Neural cell (in vitro differentiated cells): ENCODE measurements at regions not wholly inside any gene's neighbourhood (a gene's known extent, or its start where the extent isn't known, plus 50 kb on each side); places are given as distances from the start of the nearest gene placed in this dataset.

Experiments
- H2AFZ ChIP-seq: fragments of 200-600, 300-800 bp; sonication (generic), shearing (Covaris generic); 2 replicates; pipeline ENCODE4 v1.6.0; 2014; ENCODE audit warnings: low read depth, mild to moderate bottlenecking, antibody characterized with exemption, low read length, moderate library complexity
- H3F3A ChIP-seq: fragments of 200-600 bp; shearing (Covaris generic); 2 replicates; pipeline ENCODE4 v1.6.1; 2016; ENCODE audit warnings: mild to moderate bottlenecking, moderate library complexity, mixed read lengths, antibody characterized with exemption, low read length; ENCODE audit not compliant: insufficient read depth, poor library complexity, severe bottlenecking
- H3K27ac ChIP-seq: fragments of 200-600, 300-800 bp; sonication (generic), shearing (Covaris generic); 2 replicates; pipeline ENCODE4 v1.5.1; 2014; ENCODE audit warnings: mild to moderate bottlenecking, low read length, moderate library complexity
- H3K27me3 ChIP-seq: fragments of 300-800, 200-600 bp; sonication (generic), shearing (Covaris generic); 2 replicates; pipeline ENCODE4 v1.6.0; 2014; ENCODE audit warnings: mild to moderate bottlenecking, low read depth, low read length, moderate library complexity; ENCODE audit not compliant: insufficient read depth
- H3K36me3 ChIP-seq: fragments of 300-800, 200-600 bp; sonication (generic), shearing (Covaris generic); 2 replicates; pipeline ENCODE4 v1.5.1; 2014; ENCODE audit warnings: mild to moderate bottlenecking, antibody characterized with exemption, low read length, moderate library complexity; ENCODE audit not compliant: insufficient read depth
- H3K4me2 ChIP-seq: fragments of 300-800, 200-600 bp; sonication (generic), shearing (Covaris generic); 2 replicates; pipeline ENCODE4 v1.6.0; 2014; ENCODE audit warnings: mild to moderate bottlenecking, low read length
- H3K4me3 ChIP-seq: fragments of 300-800, 200-600 bp; sonication (generic), shearing (Covaris generic); 2 replicates; pipeline ENCODE4 v1.5.1; 2014; ENCODE audit warnings: mild to moderate bottlenecking, low read length, moderate library complexity
- H3K79me2 ChIP-seq: fragments of 200-600 bp; shearing (Covaris generic); replicated peaks from 2 replicates; pipeline ENCODE4 v1.6.0; 2014; ENCODE audit warnings: mild to moderate bottlenecking, low read length, moderate library complexity; ENCODE audit not compliant: insufficient read depth
- H3K9ac ChIP-seq: fragments of 300-800, 200-600 bp; sonication (generic), shearing (Covaris generic); 2 replicates; pipeline ENCODE4 v1.6.1; 2016; ENCODE audit warnings: mild to moderate bottlenecking, low read length, mixed read lengths
- H3K9me2 ChIP-seq: fragments of 200-600 bp; shearing (Covaris generic); 2 replicates; pipeline ENCODE4 v1.6.1; 2016; ENCODE audit warnings: mild to moderate bottlenecking, low read length, mixed read lengths; ENCODE audit not compliant: insufficient read depth
- H3K9me3 ChIP-seq: fragments of 200-600, 300-800 bp; sonication (generic), shearing (Covaris generic); 2 replicates; pipeline ENCODE4 v1.6.1; 2016; ENCODE audit warnings: mild to moderate bottlenecking, mixed run types, low read length, moderate library complexity, mixed read lengths
- H4K20me1 ChIP-seq: fragments of 200-600 bp; shearing (Covaris generic); 2 replicates; pipeline ENCODE4 v1.6.1; 2016; ENCODE audit warnings: mild to moderate bottlenecking, mixed run types; ENCODE audit not compliant: insufficient read depth
- CTCF ChIP-seq: fragments of 450-650 bp; IDR thresholded peaks from 2 replicates; pipeline ENCODE4 v1.5.1; 2014; ENCODE audit warnings: antibody characterized with exemption, mild to moderate bottlenecking, moderate library complexity; ENCODE audit not compliant: poor library complexity, severe bottlenecking
- EP300 ChIP-seq: fragments of 450-650 bp; conservative IDR thresholded peaks from 2 replicates; pipeline ENCODE4 v1.6.1; 2014; ENCODE audit warnings: antibody characterized with exemption, mild to moderate bottlenecking, moderate library complexity; ENCODE audit not compliant: poor library complexity, severe bottlenecking
- EZH2 ChIP-seq: fragments of 200-600, 300-800 bp; shearing (Covaris generic), sonication (generic); IDR thresholded peaks from 2 replicates; pipeline ENCODE4 v1.6.1; 2014; ENCODE audit warnings: antibody characterized with exemption, low read length, borderline replicate concordance, mild to moderate bottlenecking; ENCODE audit not compliant: insufficient read depth, poor library complexity, severe bottlenecking
- MXI1 ChIP-seq: fragments of 450-650 bp; conservative IDR thresholded peaks from 2 replicates; pipeline ENCODE4 v1.6.1; 2014; ENCODE audit warnings: antibody characterized with exemption, mild to moderate bottlenecking; ENCODE audit not compliant: poor library complexity, severe bottlenecking
- POLR2AphosphoS5 ChIP-seq: IDR thresholded peaks from 2 replicates; pipeline ENCODE4 v1.6.1; 2012
- RAD21 ChIP-seq: fragments of 450-650 bp; conservative IDR thresholded peaks from 2 replicates; pipeline ENCODE4 v1.6.1; 2014; ENCODE audit warnings: antibody characterized with exemption, mild to moderate bottlenecking, moderate library complexity
- SMC3 ChIP-seq: fragments of 450-650 bp; conservative IDR thresholded peaks from 2 replicates; pipeline ENCODE4 v1.6.1; 2014; ENCODE audit warnings: antibody characterized with exemption, mild to moderate bottlenecking, moderate library complexity; ENCODE audit not compliant: poor library complexity
- TAF1 ChIP-seq: IDR thresholded peaks from 2 replicates; pipeline ENCODE4 v1.6.1; 2012; ENCODE audit warnings: low read depth
- TF ChIP-seq, protein P1 (sequence below): IDR thresholded peaks from 2 replicates; pipeline ENCODE4 v1.6.1; 2012; ENCODE audit warnings: borderline replicate concordance

DNA sequence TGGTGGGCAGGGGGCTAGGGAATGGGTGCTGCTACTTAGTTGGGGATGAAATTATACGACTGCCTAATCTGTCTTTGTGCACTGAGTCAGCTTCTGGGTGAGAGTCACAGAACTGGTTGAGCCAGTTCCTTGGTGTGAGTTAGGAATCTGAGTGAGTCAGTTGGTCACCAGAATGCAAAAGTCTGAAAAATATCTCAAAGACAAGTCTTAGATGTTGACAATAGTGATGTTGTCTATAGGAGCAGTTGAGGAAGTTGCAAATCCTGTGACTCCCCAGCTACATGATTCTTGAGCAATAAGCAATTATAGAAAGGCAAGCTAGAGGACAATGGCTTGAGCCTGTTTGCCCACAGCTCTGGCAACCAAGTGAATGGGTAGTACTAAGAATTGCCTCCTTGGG is 399.2 kb downstream of the CNTNAP4 start (continued):
- no peak for TF ChIP-seq EZH2
- no peak for TF ChIP-seq RAD21

DNA sequence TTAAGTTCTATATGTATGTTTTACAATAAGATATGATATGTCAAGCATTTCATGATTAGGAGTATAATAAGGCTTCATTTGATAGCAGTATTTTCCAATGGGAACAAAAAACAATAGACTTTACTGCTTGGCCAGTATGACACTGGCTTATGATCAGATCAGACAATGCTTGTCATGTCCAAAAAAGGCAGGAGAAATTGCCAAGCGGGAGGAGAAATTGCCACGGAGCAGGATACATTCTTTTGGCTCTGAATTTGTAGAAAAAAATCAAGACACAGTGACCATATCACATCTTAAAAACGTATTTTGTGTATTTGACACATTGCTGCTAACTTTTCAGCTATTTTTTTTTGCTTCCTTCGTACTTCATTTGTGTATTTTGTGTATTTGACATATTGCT is 404.1 kb downstream of the CNTNAP4 start:
- Histone ChIP-seq H3K4me3 (no peak overlapping the region), H3K36me3 (no peaks in the 10 kb centered on the region), H3K9ac (no peak overlapping the region), H2AFZ (no peak overlapping the region), H3K79me2 (no peaks in the 10 kb centered on the region), H3F3A (no peaks in the 10 kb centered on the region), H3K27ac (no peak overlapping the region), H3K9me3 (no peaks in the 10 kb centered on the region), H3K4me2 (no peak overlapping the region), H3K9me2 (no peaks in the 10 kb centered on the region), H3K27me3 (no peaks in the 10 kb centered on the region), H4K20me1 (no peaks in the 10 kb centered on the region)
- no peak for TF ChIP-seq CTCF

- Histone ChIP-seq H3K4me2 (no peak overlapping the region), H3K4me3 (no peak overlapping the region), H3K9me3 (no peaks in the 10 kb centered on the region), H3K36me3 (no peaks in the 10 kb centered on the region), H2AFZ (no peak overlapping the region), H3K27ac (no peak overlapping the region), H3K9ac (no peak overlapping the region), H4K20me1 (no peaks in the 10 kb centered on the region), H3K79me2 (no peaks in the 10 kb centered on the region), H3K9me2 (no peaks in the 10 kb centered on the region), H3F3A (no peaks in the 10 kb centered on the region), H3K27me3 (no peaks in the 10 kb centered on the region)
- TF ChIP-seq EP300 (no peak), TAF1 (no peak), MXI1 (no peak)
Observed at GRCh38 chr16:76683051-76683450, 405.9 kb downstream of the CNTNAP4 start.

- H3K27me3 ChIP-seq: no peaks in the 10 kb centered on the region
- H2AFZ ChIP-seq: no peak overlapping the region
- no peak overlapping the region for H3K4me2 ChIP-seq
- H3K36me3 ChIP-seq: no peaks in the 10 kb centered on the region
- H4K20me1 ChIP-seq: no peaks in the 10 kb centered on the region
- no peaks in the 10 kb centered on the region for H3F3A ChIP-seq
- H3K9me2 ChIP-seq: no peaks in the 10 kb centered on the region
- TF ChIP-seq CTCF (no peak), MXI1 (no peak), EZH2 (no peak), TAF1 (no peak), RAD21 (no peak), SMC3 (no peak), EP300 (no peak), POLR2AphosphoS5 (no peak)
- TF ChIP-seq, protein P1, sequence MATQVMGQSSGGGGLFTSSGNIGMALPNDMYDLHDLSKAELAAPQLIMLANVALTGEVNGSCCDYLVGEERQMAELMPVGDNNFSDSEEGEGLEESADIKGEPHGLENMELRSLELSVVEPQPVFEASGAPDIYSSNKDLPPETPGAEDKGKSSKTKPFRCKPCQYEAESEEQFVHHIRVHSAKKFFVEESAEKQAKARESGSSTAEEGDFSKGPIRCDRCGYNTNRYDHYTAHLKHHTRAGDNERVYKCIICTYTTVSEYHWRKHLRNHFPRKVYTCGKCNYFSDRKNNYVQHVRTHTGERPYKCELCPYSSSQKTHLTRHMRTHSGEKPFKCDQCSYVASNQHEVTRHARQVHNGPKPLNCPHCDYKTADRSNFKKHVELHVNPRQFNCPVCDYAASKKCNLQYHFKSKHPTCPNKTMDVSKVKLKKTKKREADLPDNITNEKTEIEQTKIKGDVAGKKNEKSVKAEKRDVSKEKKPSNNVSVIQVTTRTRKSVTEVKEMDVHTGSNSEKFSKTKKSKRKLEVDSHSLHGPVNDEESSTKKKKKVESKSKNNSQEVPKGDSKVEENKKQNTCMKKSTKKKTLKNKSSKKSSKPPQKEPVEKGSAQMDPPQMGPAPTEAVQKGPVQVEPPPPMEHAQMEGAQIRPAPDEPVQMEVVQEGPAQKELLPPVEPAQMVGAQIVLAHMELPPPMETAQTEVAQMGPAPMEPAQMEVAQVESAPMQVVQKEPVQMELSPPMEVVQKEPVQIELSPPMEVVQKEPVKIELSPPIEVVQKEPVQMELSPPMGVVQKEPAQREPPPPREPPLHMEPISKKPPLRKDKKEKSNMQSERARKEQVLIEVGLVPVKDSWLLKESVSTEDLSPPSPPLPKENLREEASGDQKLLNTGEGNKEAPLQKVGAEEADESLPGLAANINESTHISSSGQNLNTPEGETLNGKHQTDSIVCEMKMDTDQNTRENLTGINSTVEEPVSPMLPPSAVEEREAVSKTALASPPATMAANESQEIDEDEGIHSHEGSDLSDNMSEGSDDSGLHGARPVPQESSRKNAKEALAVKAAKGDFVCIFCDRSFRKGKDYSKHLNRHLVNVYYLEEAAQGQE: no peak
- no peak overlapping the region for H3K27ac ChIP-seq
- no peaks in the 10 kb centered on the region for H3K79me2 ChIP-seq
- H3K9ac ChIP-seq: no peak overlapping the region
- H3K4me3 ChIP-seq: no peak overlapping the region
- no peaks in the 10 kb centered on the region for H3K9me3 ChIP-seq
Observed at GRCh38 chr16:76696876-76697275, 419.7 kb downstream of the CNTNAP4 start.
